SKM-1 treated with dmso at 0.1 percent for 144 hours (cell line): ENCODE measurements at regions not wholly inside any gene's neighbourhood (a gene's known extent, or its start where the extent isn't known, plus 50 kb on each side); places are given as distances from the start of the nearest gene placed in this dataset.

ENCODE experiments used
- DNase-seq: peaks from one replicate; lab custom pipeline; 2025; ENCODE audit not compliant: unreplicated experiment; lab: John Stamatoyannopoulos, UW

- DNase-seq, result no peak
These were observed 148.2 kb upstream of the MOCS1 start for GRCh38 chr6:40082278-40083043.

GRCh38 chr6:40077736-40078135, 143.5 kb upstream of the MOCS1 start:
- no peak for DNase-seq

- no peak for DNase-seq
These were observed 143.1 kb upstream of the MOCS1 start for GRCh38 chr6:40077315-40077714.

- DNase-seq, result no peak
These were observed 140.9 kb upstream of the MOCS1 start for GRCh38 chr6:40075056-40075590.

- DNase-seq, result no peak
These were observed 140.2 kb upstream of the MOCS1 start for GRCh38 chr6:40074306-40075055.

GRCh38 chr6:40066372-40066771, 132.1 kb upstream of the MOCS1 start:
- no peak for DNase-seq

- no peak for DNase-seq
These were observed 122.6 kb upstream of the MOCS1 start for GRCh38 chr6:40056865-40057264.

- DNase-seq, result no peak
These were observed 120.3 kb upstream of the MOCS1 start for GRCh38 chr6:40054602-40055001.

- DNase-seq, result no peak
These were observed 119.9 kb upstream of the MOCS1 start for GRCh38 chr6:40054186-40054585.

GRCh38 chr6:40049128-40049527, 114.9 kb upstream of the MOCS1 start:
- peak; percentile 27 for DNase-seq

GRCh38 chr6:40044196-40044595, 109.9 kb upstream of the MOCS1 start:
- no peak for DNase-seq

- DNase-seq, result peak; percentile 7
These were observed 108.0 kb upstream of the MOCS1 start for GRCh38 chr6:40042232-40042631.

GRCh38 chr6:40039042-40039441, 104.8 kb upstream of the MOCS1 start:
- DNase-seq, result no peak

- no peak for DNase-seq
These were observed 104.4 kb upstream of the MOCS1 start for GRCh38 chr6:40038626-40039025.

GRCh38 chr6:40037271-40037670, 103.0 kb upstream of the MOCS1 start:
- DNase-seq, result no peak

GRCh38 chr6:40036186-40036585, 101.9 kb upstream of the MOCS1 start:
- DNase-seq, result no peak

- no peak for DNase-seq
These were observed 94.2 kb upstream of the MOCS1 start for GRCh38 chr6:40028449-40028848.

GRCh38 chr6:40022867-40023266, 88.6 kb upstream of the MOCS1 start:
- DNase-seq, result no peak

GRCh38 chr6:40020166-40020565, 85.9 kb upstream of the MOCS1 start:
- no peak for DNase-seq

GRCh38 chr6:40015530-40015929, 81.3 kb upstream of the MOCS1 start:
- DNase-seq, result no peak

GRCh38 chr6:40011844-40012243, 77.6 kb upstream of the MOCS1 start:
- no peak for DNase-seq

- DNase-seq, result no peak
These were observed 66.8 kb upstream of the MOCS1 start for GRCh38 chr6:40000964-40001515.
